NCI-H82 treated with DMSO at 0.1 percent for 48 hours (cell line): ENCODE measurements at regions not wholly inside any gene's neighbourhood (a gene's known extent, or its start where the extent isn't known, plus 50 kb on each side); places are given as distances from the start of the nearest gene placed in this dataset.

ENCODE experiments used
- DNase-seq: peaks from one replicate; lab custom pipeline; 2025; ENCODE audit not compliant: unreplicated experiment; lab: John Stamatoyannopoulos, UW

DNA sequence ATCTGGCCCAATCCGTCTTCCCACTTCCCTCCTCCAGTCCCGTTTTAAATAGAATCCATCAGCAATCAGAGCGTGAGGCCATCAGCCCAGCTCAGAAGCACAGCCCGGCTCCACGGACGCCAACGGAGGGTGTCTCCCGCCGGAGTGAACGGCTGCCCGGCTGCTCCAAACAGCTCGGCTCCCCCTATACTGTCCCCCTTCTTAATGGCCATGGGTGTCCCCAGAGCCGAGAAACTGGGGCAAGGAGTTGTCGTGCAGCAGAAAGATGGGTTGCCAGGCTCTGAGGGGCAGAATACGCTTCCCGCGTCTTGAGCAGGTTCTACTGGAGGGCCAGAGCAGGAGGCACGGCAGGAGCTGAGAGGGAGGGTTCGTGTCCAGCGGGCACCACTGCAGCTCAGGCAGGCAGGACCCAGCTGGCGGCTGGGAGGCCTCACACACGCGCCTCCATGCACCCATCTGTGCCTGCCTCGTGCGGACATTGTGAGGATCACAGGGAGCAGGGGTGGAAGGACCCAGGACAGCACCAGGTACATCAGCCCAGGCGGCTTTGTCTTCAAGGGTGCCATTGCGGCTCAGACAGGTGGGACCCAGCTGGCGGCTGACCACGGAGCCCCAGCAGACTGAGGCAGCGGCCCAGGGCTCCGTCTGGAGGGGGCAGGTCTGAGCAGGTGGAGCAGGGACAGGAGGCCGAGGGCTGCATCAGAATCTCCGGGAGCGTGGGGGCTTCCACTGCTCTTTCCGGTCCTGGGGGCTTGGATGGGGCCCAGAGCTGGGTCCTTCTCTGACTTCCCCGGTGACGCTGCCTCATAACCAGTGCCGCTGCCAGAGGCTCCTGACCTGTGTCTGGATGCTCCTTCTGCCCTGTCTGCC is 882.7 kb downstream of the BRD1 start:
- DNase-seq = no peak

DNA sequence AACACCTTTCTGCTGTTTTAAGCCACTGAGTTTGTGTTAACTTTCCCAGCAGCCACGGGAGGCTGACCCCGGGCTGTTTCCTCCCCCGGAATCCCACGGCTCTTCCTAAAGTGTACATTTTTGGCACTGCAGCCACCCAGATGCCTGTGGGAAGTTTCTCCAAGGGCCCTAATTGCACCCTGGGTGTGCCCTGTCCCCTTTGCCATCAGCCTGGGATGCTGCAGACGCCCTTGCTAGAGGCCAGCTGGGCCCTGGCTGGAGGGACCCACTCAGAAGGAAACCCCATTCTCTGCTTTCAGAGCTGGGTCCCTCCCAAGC is 883.3 kb downstream of the BRD1 start:
- DNase-seq = no peak

DNA sequence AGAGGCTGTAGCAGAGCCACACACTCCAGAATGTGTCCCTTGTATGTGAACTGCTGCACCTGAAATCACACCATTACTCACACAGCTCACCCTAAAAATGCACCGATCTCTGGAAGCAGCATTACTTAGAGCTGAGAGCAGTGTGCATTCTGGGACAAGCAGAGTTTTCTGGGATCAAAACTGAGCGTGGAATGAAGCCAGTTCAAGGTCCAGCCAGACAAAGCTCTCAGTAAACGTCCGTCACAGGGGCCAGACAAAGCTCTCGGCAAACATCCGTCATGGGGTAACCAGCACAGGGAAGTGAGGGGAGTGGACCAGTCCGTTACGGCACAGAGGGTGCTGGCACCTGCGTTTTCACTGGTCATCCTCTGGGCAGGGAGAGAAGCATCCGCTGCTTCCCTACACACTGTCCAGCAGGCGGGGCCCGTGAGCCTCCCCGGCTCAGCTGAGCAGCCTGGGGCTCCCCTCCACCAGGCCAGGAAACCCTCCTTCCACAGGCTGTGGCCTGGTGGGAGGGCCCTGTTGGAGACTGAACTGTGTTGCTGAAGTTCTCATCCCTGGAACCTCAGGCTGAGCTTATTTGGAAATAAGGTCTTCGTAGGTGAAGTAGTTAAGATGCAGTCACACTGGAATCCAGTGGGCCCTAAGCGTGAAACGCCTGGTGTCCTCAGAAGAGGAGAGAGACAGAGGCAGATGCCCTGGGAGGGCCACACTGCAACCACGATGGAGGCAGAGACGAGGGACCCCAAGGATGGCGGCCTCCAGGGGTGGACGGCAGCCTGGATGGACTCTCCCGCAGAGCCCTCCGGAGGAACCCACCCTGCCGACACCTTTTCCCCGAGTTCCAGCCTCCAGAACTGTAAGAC is 883.9 kb downstream of the BRD1 start:
- no peak for DNase-seq

DNA sequence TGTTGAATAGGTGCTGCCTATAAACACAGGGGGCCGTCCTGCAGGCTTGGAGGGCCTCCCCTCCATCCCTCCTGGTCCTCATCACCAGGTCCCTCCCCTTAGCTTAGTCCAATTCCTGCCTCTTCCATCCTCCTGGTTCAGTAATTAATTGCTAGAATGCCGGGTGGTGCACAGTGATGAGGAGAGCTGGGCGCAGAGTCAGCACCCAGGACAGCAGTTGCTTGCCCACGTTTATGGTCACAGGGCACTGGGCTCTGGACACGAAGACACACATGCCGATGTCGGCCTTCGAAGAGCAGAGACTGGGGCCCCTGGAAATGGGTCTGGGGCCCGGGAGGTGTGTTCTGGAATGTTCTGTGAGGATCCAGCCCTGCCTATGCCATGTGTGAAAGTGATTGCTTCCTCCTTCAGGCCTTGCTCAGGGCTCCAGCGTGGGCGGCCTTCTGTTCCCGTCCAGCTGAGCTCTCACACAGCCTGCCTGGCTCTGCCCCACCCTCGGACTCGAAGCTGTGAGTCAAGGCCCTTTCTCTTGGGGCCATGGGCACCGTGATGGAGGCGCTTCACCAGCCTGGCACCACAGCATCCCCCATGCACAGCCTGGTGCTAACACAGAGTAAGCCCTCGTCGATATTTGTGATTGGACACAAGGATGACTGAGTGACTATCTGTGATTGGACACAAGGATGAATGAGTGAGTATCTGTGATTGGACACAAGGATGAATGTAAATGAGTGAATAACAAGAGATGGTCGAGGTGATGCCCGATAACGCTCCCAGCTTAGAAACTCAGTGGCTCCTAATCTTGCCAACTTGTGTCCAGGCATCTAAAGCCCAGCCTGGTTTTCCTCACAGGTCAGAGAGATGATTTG is 884.7 kb downstream of the BRD1 start:
- DNase-seq = no peak

DNA sequence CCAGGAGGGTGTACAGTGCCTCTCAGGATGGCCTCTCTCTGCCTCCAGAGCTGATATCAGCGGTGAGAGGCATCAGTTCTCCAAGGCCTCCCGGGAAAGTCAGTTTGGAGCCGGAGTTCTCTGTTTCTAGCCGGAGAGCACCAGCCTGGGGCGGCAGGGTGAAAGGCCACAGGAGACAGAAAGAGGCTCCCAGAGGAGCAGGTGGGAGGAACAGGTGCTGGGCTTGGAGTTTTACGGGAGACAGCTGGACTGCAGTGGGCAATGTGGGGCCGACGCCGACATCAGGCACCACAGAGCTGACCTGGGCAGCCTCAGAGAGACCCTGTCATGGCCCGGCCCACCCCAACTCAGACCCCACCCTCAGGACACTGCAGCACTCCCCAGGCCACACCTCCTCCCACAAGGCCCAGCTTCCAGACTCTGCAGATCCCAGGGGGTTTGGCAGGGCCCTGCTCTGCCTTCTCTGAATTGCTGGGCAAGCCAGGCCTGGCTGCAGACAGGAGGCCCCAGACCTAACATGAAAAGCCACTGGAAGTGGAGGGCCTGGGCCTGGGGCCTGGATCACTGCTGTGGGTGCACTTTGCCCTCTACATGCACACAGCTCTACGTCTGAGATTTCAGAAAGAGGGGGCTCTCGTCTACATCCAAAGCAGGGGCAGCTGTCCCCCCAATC is 885.6 kb downstream of the BRD1 start:
- DNase-seq = no peak

DNA sequence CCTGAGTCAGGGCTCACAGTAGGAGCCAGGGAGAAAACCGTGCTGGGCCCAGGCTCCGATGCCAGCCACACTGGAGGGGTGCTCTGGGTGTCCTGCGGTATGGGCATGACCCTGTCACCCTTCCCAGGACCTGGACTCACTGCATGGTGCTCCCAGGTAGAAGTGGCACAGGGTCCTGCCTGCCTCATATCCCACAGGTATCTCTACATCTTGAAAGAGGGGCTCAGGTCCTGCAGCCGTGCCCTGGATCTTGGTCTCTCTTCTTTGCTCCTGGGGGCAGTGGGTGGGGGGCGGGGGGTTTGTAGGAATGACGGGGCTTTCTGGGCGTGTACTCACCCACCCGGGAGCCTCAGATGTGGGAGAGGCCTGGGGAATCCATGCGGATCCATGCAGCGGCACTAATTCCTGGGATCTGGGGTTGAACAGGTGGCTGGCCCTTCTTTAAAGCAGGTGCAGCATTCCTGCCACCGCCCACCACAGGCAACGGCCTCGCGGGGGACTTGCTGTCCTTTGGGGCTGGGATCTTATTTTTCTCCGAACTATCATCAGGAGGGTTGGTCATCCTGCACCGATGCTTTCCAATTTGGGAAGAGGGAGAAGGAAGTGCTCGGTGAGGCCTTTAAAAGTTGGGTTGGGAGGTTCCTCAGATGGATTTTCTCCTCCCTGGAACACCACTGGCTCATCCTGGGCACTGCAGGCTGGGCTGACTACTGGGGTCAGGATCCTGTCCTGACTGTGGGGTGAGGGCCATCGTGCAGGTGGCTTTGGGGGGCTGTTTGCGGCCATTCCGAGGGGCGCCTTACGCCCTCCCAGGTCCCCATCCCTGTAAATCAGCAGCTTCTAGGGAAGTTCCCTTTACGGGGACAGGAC is 886.4 kb downstream of the BRD1 start:
- DNase-seq = no peak

DNA sequence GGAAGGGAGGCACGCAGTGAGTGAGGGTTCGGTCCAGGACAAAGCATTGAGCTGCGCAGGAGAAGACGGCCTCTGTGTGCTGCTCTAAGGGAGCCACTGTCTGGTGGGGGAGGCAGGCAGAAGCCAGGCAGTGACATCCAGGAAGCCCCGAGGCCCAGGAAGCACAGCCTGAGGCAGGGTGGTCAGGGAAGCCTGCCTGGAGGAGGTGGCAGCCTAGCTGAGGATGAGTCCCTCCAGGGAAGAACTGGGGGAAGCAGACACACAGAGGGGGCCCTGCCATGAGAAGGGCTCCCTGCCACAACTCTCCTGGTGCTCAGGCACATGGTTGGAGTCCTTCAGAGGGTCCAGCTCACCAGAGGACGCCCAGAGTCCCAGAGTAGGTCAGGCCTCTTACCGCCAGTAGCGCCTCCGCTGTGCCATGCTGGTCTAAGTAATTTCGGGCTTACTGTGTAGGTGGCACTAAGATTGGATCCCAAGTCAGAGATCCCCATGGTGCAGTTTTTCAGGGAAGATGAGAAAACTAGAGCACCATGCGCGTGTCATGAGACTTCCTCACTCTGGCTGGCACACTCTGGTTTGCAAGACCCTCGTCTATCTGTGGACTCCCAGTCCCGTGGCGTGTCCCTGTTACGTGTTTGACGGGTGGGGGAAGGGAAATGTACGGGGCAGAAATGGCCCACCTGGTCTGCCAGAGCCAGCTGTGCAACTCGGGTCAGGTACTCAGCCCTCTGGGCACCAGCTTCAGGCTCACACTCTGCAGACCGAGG is 887.2 kb downstream of the BRD1 start:
- no peak for DNase-seq

DNA sequence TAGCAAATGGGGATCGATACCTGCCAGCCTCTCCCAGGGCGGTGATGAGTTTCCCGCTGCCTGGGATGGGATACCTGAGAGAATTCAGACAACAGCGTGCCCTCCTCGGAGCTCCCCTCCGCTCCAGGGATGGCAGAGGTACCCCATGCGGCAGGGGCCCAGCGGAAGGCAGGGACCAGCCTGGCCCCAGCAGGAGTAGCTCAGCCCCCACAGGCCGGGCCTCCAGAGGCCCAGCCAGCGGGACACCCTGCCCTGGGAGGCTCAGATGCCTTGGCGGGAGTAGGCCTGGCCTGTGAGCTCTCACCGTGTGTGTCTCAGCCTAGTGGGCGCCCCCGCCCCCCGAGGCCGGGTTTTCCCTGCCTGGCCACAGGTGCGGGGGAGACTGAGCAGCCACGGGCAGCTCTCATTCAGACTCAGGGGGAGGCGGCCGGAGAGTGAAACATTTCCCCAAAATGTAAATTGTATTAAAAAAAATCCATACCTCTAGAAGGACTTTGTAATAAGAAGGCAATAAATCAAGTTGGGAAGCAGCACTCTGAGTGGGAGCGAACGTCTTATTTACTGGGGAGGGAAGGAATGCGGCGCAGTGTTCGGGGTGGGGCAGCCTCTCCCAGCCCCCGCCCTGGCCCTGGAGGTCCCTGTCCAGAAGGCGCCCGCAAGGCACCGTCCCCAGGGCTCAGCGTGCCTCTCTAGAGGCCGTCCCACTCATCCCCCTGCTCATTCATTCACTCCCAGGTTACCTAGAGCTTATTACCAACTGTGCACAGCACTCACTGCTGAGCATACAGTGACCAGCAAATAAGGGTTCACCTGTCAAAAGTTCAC is 888.0 kb downstream of the BRD1 start:
- DNase-seq = no peak

DNA sequence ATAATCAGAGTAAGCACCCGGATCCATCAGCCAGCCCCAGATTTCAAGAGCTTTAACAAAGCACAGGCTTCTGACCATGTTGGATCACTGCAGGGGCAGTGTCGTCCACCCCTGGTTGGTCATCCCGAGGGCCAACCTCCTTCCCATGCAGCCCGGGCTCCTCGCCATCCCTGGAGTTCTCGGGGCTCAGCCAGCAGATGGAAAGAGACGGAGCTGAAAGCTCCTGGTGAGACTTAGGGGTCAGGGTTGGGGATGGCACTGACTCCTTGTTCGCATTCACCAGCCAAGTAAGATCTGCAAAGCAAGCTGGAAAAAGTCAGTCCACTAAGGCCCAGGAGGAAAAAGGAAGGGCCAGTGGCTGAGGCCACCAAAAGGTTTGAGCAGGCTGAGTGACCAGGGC is 888.9 kb downstream of the BRD1 start:
- DNase-seq = no peak

DNA sequence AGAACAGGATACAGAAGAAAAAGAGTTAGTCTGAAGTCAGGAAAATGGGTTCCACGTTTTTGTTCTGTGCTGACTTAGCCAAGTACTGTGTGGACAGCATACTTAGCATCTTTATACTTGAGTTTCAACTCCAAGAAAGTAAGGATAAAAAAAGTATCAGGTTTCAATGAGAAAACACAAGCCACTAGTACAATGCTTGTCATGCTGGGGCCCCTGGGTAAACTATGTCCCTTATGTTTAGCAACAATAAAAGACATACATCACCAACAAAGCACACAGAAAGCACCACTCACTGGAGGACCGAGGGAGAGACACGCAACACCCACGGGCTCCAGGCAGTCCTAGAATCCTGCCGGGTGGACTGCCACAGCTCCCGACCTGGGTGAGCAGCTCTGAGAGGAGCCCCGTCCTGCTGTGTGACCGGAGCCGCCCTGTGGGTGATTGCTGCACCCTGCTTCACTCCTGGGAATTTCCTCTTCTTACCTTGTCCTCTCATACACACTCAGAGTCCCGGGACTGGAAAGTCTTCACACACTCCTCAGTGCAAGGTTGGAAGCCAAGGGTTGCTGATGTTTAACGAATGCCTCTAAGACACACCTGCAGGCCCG is 890.5 kb downstream of the BRD1 start:
- no peak for DNase-seq

DNA sequence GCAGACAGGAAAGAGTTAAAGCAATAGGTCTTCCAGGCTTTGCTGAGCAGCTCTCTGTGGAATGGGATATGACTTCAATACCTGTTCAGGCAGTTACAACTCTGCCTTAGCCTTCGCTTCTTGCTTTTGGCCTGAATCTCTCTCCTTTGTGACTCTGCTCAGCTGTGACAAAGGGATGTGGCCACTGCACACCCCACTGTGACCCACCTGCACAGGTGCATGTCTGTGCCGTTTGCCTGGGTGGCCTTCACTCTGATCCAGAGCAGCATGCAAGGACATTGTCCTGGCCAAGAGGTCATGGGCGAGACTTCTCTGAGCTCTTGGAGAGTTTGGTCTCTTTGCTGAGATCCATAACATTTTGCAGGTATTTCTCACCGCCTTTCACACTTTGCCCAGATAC is 891.3 kb downstream of the BRD1 start:
- no peak for DNase-seq

DNA sequence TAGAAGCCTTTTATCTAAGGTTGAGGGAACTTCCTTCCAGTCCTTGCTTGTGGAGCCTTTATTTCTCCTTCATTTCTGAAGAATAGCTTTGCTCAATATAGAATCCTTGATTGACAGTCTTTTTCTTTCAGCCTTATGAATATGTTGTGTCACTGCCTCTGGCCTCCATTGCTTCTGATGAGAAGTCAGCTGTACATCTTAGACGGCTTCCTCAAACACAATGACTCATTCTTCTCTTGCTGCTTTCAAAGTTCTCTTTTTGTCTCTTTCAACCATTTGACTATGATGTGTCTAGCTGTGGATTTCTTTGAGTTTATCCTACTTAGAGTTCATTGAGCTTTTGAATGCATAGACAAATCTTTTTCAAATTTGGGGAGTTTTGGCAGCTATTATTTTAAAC is 893.2 kb downstream of the BRD1 start:
- no peak for DNase-seq

DNA sequence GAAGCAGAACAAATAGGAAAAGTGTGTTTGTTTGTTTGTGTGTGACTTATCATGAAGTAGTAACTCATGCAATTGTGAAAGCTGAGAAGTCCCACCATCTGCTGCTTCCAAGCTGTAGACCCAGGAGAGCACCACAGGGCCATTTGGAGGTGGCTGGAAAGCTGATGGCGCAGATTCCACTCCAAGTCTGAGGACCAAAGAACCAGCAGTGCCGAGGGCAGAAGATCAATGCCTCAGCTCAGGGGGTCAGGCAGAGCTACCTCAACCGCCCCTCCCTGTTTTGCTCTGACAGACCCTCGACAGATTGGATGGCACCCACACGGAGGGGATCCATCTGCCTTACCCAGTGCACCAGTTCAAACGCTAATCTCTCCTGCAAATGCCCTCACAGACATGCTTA is 896.2 kb downstream of the BRD1 start:
- no peak for DNase-seq

DNA sequence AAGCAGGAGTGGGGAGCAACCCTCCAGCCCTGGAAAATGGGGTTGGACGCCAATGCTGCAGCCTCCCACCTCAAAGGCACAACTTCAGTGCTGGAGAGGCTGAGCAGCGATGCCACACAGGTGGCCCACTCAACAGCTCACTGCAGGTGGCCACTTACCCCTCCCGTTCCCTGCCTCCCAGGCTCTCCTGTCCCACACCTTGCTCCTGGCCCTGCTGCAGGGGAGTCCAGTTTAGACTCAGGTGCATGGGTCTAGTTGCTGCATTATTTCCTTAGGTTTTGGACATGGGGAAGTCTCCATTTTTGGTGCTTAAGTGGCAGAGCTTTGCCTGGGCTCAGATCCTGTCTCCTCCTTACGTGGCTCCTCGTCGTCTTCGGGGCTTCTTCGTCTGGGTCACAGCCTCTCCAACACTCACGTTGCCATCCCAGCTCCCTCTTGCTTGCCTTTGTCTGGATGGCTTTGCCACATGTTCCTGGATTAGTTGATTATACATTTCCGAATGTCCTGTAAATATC is 898.3 kb downstream of the BRD1 start:
- DNase-seq = no peak

DNA sequence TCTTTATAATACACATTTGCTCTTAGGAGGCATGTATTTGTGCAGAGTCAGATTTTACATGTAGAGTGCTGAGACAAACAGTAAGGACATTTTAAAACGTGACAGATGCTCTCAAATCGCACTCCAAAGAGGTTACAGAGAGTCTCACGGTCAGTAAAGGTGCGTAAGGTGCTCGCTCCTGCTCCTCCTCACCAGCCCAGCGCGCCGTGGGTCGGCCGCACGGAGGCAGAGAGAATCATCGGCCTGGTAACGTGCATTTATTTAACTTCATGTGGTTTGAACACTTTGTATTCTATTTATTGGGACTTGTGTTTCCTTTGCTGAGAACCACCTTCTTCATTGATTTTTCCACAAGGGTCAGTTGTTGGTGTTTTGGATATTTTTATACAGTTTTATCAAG is 900.1 kb downstream of the BRD1 start:
- no peak for DNase-seq

DNA sequence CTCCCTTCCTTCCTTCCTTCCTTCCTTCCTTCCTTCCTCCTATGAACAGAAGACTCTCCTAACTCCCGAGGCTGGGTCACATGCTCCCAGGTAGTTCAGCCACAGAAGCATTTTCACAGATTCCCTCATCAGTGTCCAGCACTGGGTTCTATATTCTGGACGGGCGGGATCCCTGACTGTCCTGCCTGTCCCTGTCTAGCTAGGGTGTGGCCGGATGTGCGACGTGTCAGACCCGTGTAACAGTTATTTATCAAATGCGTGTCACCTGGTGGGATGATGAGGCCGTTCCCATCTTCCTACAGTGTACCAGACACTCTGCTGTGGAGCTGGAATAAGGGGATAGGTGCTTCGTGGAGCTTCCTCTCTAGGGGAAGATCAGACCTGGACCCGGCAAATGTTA is 901.0 kb downstream of the BRD1 start:
- DNase-seq = no peak

DNA sequence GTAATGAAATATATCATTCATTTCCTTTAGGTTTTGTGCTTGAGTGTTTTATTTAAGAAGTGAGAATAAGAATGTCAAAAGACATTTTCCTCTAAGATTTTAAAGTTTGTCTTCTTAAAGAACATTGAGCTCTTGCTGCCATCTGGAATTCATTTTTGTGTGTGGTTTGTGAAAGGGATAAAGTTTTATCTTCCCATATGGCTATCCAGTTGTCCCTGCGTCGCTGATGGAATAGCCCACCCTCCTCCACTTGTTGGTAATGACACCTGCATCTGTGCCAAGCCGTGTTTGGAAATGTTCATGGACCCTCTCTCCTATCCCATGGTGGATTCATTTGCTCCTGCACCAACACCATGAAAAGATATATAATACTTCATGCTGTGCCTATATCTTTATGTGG is 901.5 kb downstream of the BRD1 start:
- no peak for DNase-seq

DNA sequence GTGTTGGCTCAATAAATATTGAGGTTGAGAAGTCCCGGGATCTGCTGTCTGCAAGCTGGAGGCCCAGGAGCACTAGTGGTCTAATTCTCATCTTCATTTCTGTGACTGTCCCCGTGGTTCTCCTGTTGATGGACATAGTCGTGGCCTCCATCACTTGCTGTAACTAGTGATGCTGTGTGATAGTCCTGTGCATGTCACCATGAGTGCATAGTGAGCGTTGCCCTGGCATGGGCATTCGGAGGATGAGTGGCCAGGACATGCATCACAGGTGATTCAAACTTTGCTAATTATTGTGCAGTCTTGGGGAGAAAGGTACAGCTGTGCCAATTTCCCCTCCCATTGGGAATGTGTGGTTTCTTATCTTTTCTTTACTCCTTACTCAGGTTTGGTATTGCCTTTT is 902.2 kb downstream of the BRD1 start:
- DNase-seq = no peak
